Neural cell (in vitro differentiated cells): ENCODE measurements at regions not wholly inside any gene's neighbourhood (a gene's known extent, or its start where the extent isn't known, plus 50 kb on each side); places are given as distances from the start of the nearest gene placed in this dataset.

Experiments
- CTCF ChIP-seq: fragments of 450-650 bp; IDR thresholded peaks from 2 replicates; pipeline ENCODE4 v1.5.1; 2014; ENCODE audit warnings: antibody characterized with exemption, mild to moderate bottlenecking, moderate library complexity; ENCODE audit not compliant: poor library complexity, severe bottlenecking
- EP300 ChIP-seq: fragments of 450-650 bp; conservative IDR thresholded peaks from 2 replicates; pipeline ENCODE4 v1.6.1; 2014; ENCODE audit warnings: antibody characterized with exemption, mild to moderate bottlenecking, moderate library complexity; ENCODE audit not compliant: poor library complexity, severe bottlenecking
- EZH2 ChIP-seq: fragments of 200-600, 300-800 bp; shearing (Covaris generic), sonication (generic); IDR thresholded peaks from 2 replicates; pipeline ENCODE4 v1.6.1; 2014; ENCODE audit warnings: antibody characterized with exemption, low read length, borderline replicate concordance, mild to moderate bottlenecking; ENCODE audit not compliant: insufficient read depth, poor library complexity, severe bottlenecking
- MXI1 ChIP-seq: fragments of 450-650 bp; conservative IDR thresholded peaks from 2 replicates; pipeline ENCODE4 v1.6.1; 2014; ENCODE audit warnings: antibody characterized with exemption, mild to moderate bottlenecking; ENCODE audit not compliant: poor library complexity, severe bottlenecking
- POLR2AphosphoS5 ChIP-seq: IDR thresholded peaks from 2 replicates; pipeline ENCODE4 v1.6.1; 2012
- RAD21 ChIP-seq: fragments of 450-650 bp; conservative IDR thresholded peaks from 2 replicates; pipeline ENCODE4 v1.6.1; 2014; ENCODE audit warnings: antibody characterized with exemption, mild to moderate bottlenecking, moderate library complexity
- REST ChIP-seq: IDR thresholded peaks from 2 replicates; pipeline ENCODE4 v1.6.1; 2012; ENCODE audit warnings: borderline replicate concordance
- SMC3 ChIP-seq: fragments of 450-650 bp; conservative IDR thresholded peaks from 2 replicates; pipeline ENCODE4 v1.6.1; 2014; ENCODE audit warnings: antibody characterized with exemption, mild to moderate bottlenecking, moderate library complexity; ENCODE audit not compliant: poor library complexity

GRCh38 chr10:62482581-62482980 is 108.4 kb downstream of the ZNF365 start:
- TF ChIP-seq CTCF (no peak), EZH2 (no peak), SMC3 (no peak), POLR2AphosphoS5 (no peak), EP300 (no peak), RAD21 (no peak), MXI1 (no peak), REST (no peak)
